ENCODE measurements at regions not wholly inside any gene's neighbourhood (a gene's known extent, or its start where the extent isn't known, plus 50 kb on each side); places are given as distances from the start of the nearest gene placed in this dataset.

- DNase-seq: no peak
- no peaks in the 10 kb centered on the region for H3K27me3 Mint-ChIP-seq
- no peak overlapping the region for H3K4me3 Mint-ChIP-seq
- no peaks in the 10 kb centered on the region for H3K36me3 Mint-ChIP-seq
- no peak overlapping the region for H3K4me3 ChIP-seq (ENCODE audit: low read length in 2 of 2)
- H3K27ac ChIP-seq (ENCODE audit: low read depth, low read length): no peak overlapping the region
- CTCF ChIA-PET (ENCODE audit: partially characterized antibody): no interaction called here
- no peaks in the 10 kb centered on the region for H3K4me1 Mint-ChIP-seq
- intact Hi-C loops (cut with micrococcal nuclease): no loop called here
- no peak overlapping the region for H3K27ac Mint-ChIP-seq
- H3K27me3 ChIP-seq (ENCODE audit: insufficient read depth, low read length): no peaks in the 10 kb centered on the region
- no peaks in the 10 kb centered on the region for H3K9me3 ChIP-seq (ENCODE audit: control insufficient read depth in 1 of 2, low read length in 2 of 2)
- POLR2A ChIA-PET (ENCODE audit: partially characterized antibody): no interaction called here
- peaks cover 0 to 5% (median 2%) of the 10 kb centered on the region in 8 donors for H3K9me3 Mint-ChIP-seq
- no peaks in the 10 kb centered on the region for H3K4me1 ChIP-seq (ENCODE audit: insufficient read depth, low read length)
- no peaks in the 10 kb centered on the region for H3K36me3 ChIP-seq (ENCODE audit: insufficient read depth, low read length)
Measured at GRCh38 chr9:28938981-28939380, 1365.7 kb upstream of the C9orf72 start.

- no peak overlapping the region for H3K27ac ChIP-seq (ENCODE audit: low read depth, low read length)
- Mint-ChIP-seq H3K9me3 (peaks cover 0 to 9% (median 1%) of the 10 kb centered on the region in 8 donors), H3K4me1 (no peaks in the 10 kb centered on the region), H3K36me3 (no peaks in the 10 kb centered on the region), H3K27ac (no peak overlapping the region), H3K27me3 (no peaks in the 10 kb centered on the region), H3K4me3 (no peak overlapping the region)
- H3K9me3 ChIP-seq (ENCODE audit: control insufficient read depth in 1 of 2, low read length in 2 of 2): no peaks in the 10 kb centered on the region
- no peaks in the 10 kb centered on the region for H3K4me1 ChIP-seq (ENCODE audit: insufficient read depth, low read length)
- CTCF ChIA-PET (ENCODE audit: partially characterized antibody): interaction anchor here (1.3 kb wide), 1 partner anchor 38 kb away, joined by 3 read pairs; no protein-coding TSS in a partner anchor
- intact Hi-C loops (cut with micrococcal nuclease): no loop called here
- POLR2A ChIA-PET (ENCODE audit: partially characterized antibody): no interaction called here
- no peaks in the 10 kb centered on the region for H3K27me3 ChIP-seq (ENCODE audit: insufficient read depth, low read length)
- no peak for DNase-seq
- H3K4me3 ChIP-seq (ENCODE audit: low read length in 2 of 2): no peak overlapping the region
- no peaks in the 10 kb centered on the region for H3K36me3 ChIP-seq (ENCODE audit: insufficient read depth, low read length)
Measured at GRCh38 chr9:28941856-28942255, 1368.6 kb upstream of the C9orf72 start.

GRCh38 chr9:28942941-28943340 lies 1369.7 kb upstream of the C9orf72 start:
- ChIA-PET CTCF (ENCODE audit: partially characterized antibody) (interaction anchor here (1.3 kb wide), 1 partner anchor 39 kb away, joined by 3 read pairs; no protein-coding TSS in a partner anchor), POLR2A (ENCODE audit: partially characterized antibody) (no interaction called here)
- no peak overlapping the region for H3K27ac ChIP-seq (ENCODE audit: low read depth, low read length)
- H3K4me3 ChIP-seq (ENCODE audit: low read length in 2 of 2): no peak overlapping the region
- H3K4me3 Mint-ChIP-seq: no peak overlapping the region
- H3K4me1 Mint-ChIP-seq: no peaks in the 10 kb centered on the region
- H3K36me3 Mint-ChIP-seq: no peaks in the 10 kb centered on the region
- intact Hi-C loops (cut with micrococcal nuclease): no loop called here
- H3K9me3 Mint-ChIP-seq: peaks cover 0 to 7% (median 1%) of the 10 kb centered on the region in 8 donors
- no peak for DNase-seq
- H3K9me3 ChIP-seq (ENCODE audit: control insufficient read depth in 1 of 2, low read length in 2 of 2): no peaks in the 10 kb centered on the region
- no peak overlapping the region for H3K27ac Mint-ChIP-seq
- no peaks in the 10 kb centered on the region for H3K4me1 ChIP-seq (ENCODE audit: insufficient read depth, low read length)
- H3K27me3 Mint-ChIP-seq: no peaks in the 10 kb centered on the region
- H3K36me3 ChIP-seq (ENCODE audit: insufficient read depth, low read length): no peaks in the 10 kb centered on the region
- no peaks in the 10 kb centered on the region for H3K27me3 ChIP-seq (ENCODE audit: insufficient read depth, low read length)

- no peak for DNase-seq
- no peaks in the 10 kb centered on the region for H3K4me1 ChIP-seq (ENCODE audit: insufficient read depth, low read length)
- H3K9me3 Mint-ChIP-seq: peaks cover 2 to 14% (median 7%) of the 10 kb centered on the region in 8 donors
- no peaks in the 10 kb centered on the region for H3K9me3 ChIP-seq (ENCODE audit: control insufficient read depth in 1 of 2, low read length in 2 of 2)
- no peaks in the 10 kb centered on the region for H3K36me3 ChIP-seq (ENCODE audit: insufficient read depth, low read length)
- no peaks in the 10 kb centered on the region for H3K27me3 ChIP-seq (ENCODE audit: insufficient read depth, low read length)
- no peaks in the 10 kb centered on the region for H3K36me3 Mint-ChIP-seq
- no peak overlapping the region for H3K27ac ChIP-seq (ENCODE audit: low read depth, low read length)
- intact Hi-C loops (cut with micrococcal nuclease): no loop called here
- no peak overlapping the region for H3K27ac Mint-ChIP-seq
- CTCF ChIA-PET (ENCODE audit: partially characterized antibody): no interaction called here
- H3K27me3 Mint-ChIP-seq: no peaks in the 10 kb centered on the region
- no peak overlapping the region for H3K4me3 Mint-ChIP-seq
- POLR2A ChIA-PET (ENCODE audit: partially characterized antibody): no interaction called here
- no peaks in the 10 kb centered on the region for H3K4me1 Mint-ChIP-seq
- H3K4me3 ChIP-seq (ENCODE audit: low read length in 2 of 2): no peak overlapping the region
Measured at GRCh38 chr9:28946648-28947047, 1373.4 kb upstream of the C9orf72 start.

- no peaks in the 10 kb centered on the region for H3K27me3 ChIP-seq (ENCODE audit: insufficient read depth, low read length)
- intact Hi-C loops (cut with micrococcal nuclease): loop anchor here (10.0 kb wide), 1 partner anchor 47 kb away; no protein-coding TSS in a partner anchor
- no peaks in the 10 kb centered on the region for H3K27me3 Mint-ChIP-seq
- H3K27ac ChIP-seq (ENCODE audit: low read depth, low read length): no peak overlapping the region
- no peaks in the 10 kb centered on the region for H3K9me3 ChIP-seq (ENCODE audit: control insufficient read depth in 1 of 2, low read length in 2 of 2)
- H3K9me3 Mint-ChIP-seq: peaks cover 0 to 18% (median 10%) of the 10 kb centered on the region in 8 donors
- CTCF ChIA-PET (ENCODE audit: partially characterized antibody): no interaction called here
- no peaks in the 10 kb centered on the region for H3K36me3 Mint-ChIP-seq
- DNase-seq: no peak
- H3K4me1 Mint-ChIP-seq: no peaks in the 10 kb centered on the region
- no peak overlapping the region for H3K4me3 Mint-ChIP-seq
- POLR2A ChIA-PET (ENCODE audit: partially characterized antibody): no interaction called here
- no peak overlapping the region for H3K27ac Mint-ChIP-seq
- no peaks in the 10 kb centered on the region for H3K36me3 ChIP-seq (ENCODE audit: insufficient read depth, low read length)
- H3K4me3 ChIP-seq (ENCODE audit: low read length in 2 of 2): no peak overlapping the region
- H3K4me1 ChIP-seq (ENCODE audit: insufficient read depth, low read length): no peaks in the 10 kb centered on the region
Measured at GRCh38 chr9:28951945-28952344, 1378.7 kb upstream of the C9orf72 start.

- H3K4me3 ChIP-seq (ENCODE audit: low read length in 2 of 2): no peak overlapping the region
- no peaks in the 10 kb centered on the region for H3K4me1 Mint-ChIP-seq
- intact Hi-C loops (cut with micrococcal nuclease): loop anchor here (10.0 kb wide), 1 partner anchor 51 kb away; no protein-coding TSS in a partner anchor
- DNase-seq: no peak
- no peak overlapping the region for H3K27ac Mint-ChIP-seq
- H3K9me3 Mint-ChIP-seq: peaks cover 0 to 12% (median 4%) of the 10 kb centered on the region in 8 donors
- CTCF ChIA-PET (ENCODE audit: partially characterized antibody): no interaction called here
- H3K27me3 Mint-ChIP-seq: no peaks in the 10 kb centered on the region
- no peaks in the 10 kb centered on the region for H3K36me3 ChIP-seq (ENCODE audit: insufficient read depth, low read length)
- no peak overlapping the region for H3K4me3 Mint-ChIP-seq
- H3K36me3 Mint-ChIP-seq: no peaks in the 10 kb centered on the region
- POLR2A ChIA-PET (ENCODE audit: partially characterized antibody): no interaction called here
- no peaks in the 10 kb centered on the region for H3K4me1 ChIP-seq (ENCODE audit: insufficient read depth, low read length)
- H3K27ac ChIP-seq (ENCODE audit: low read depth, low read length): no peak overlapping the region
- H3K9me3 ChIP-seq (ENCODE audit: control insufficient read depth in 1 of 2, low read length in 2 of 2): no peaks in the 10 kb centered on the region
- H3K27me3 ChIP-seq (ENCODE audit: insufficient read depth, low read length): no peaks in the 10 kb centered on the region
Measured at GRCh38 chr9:28956116-28956880, 1383.0 kb upstream of the C9orf72 start.

GRCh38 chr9:28960602-28961001 lies 1387.3 kb upstream of the C9orf72 start:
- Histone ChIP-seq H3K4me3 (ENCODE audit: low read length in 2 of 2) (no peak overlapping the region), H3K27ac (ENCODE audit: low read depth, low read length) (no peak overlapping the region), H3K9me3 (ENCODE audit: control insufficient read depth in 1 of 2, low read length in 2 of 2) (no peaks in the 10 kb centered on the region), H3K4me1 (ENCODE audit: insufficient read depth, low read length) (no peaks in the 10 kb centered on the region), H3K36me3 (ENCODE audit: insufficient read depth, low read length) (no peaks in the 10 kb centered on the region), H3K27me3 (ENCODE audit: insufficient read depth, low read length) (no peaks in the 10 kb centered on the region)
- Mint-ChIP-seq H3K4me1 (no peaks in the 10 kb centered on the region), H3K4me3 (no peak overlapping the region), H3K27me3 (no peaks in the 10 kb centered on the region), H3K36me3 (no peaks in the 10 kb centered on the region), H3K9me3 (peaks cover 0 to 7% (median 0%) of the 10 kb centered on the region in 8 donors), H3K27ac (no peak overlapping the region)
- CTCF ChIA-PET (ENCODE audit: partially characterized antibody): no interaction called here
- intact Hi-C loops (cut with micrococcal nuclease): no loop called here
- POLR2A ChIA-PET (ENCODE audit: partially characterized antibody): no interaction called here
- DNase-seq: no peak

Data from CD4-positive, alpha-beta memory T cell (primary cell).